GM10266 (cell line): ENCODE measurements at regions not wholly inside any gene's neighbourhood (a gene's known extent, or its start where the extent isn't known, plus 50 kb on each side); places are given as distances from the start of the nearest gene placed in this dataset.

Experiments used
- DNase-seq: peaks from one replicate; pipeline ENCODE4 v3.0.0; 2012; ENCODE audit errors: extremely low spot score
- CTCF ChIP-seq: IDR thresholded peaks from 2 replicates; pipeline ENCODE4 v1.5.1; 2012; ENCODE audit warnings: mild to moderate bottlenecking, low read depth; ENCODE audit not compliant: control insufficient read depth, insufficient read depth; ENCODE audit errors: missing control alignments

DNA sequence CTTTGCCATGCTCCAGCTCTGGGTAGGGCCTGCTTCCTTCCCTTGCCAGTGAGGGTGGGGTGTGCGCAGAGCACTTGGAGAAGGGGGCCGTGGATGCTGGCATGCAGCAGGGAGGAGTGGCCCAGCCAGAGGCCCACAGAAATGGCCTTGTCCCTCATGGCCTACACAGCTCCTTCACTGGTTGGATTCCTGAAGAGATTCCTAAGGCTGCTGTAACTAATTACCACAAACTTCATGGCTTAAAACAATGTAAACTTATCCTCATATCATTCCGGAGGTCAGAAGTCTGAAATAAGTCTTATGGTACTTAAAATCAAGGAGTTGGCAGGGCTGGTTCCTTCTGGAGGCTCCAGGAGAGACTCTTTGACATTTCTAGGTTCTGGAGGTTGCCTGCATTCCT, 195.2 kb downstream of the GLI2 start:
- no peak for TF ChIP-seq CTCF
- DNase-seq, result no peak

GRCh38 chr2:120932472-120932871, 196.8 kb downstream of the GLI2 start:
- DNase-seq, result no peak
- no peak for TF ChIP-seq CTCF

DNA sequence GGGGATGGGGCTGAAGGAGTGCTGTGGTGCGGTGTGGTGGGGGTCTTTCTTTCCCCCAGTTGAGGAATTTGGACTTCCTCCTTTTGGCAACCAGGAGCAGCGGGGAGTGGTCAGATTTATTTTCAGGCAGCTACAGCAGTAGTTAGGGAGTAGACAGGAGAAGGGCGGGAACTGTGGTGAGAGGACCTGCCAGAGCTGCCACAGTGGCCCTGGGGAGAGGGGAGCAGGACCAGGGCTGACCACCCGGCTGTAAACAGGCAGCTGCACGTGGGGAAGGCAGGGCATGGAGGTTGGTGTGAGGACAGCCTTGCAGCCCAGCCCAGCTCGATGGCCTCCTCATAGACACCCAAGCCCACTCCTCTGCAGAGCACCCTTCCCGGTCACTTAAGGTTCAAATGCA, 197.2 kb downstream of the GLI2 start:
- DNase-seq, result no peak
- no peak for TF ChIP-seq CTCF

GRCh38 chr2:120933693-120934573, 198.3 kb downstream of the GLI2 start:
- TF ChIP-seq CTCF, result no peak
- DNase-seq, result no peak

DNA sequence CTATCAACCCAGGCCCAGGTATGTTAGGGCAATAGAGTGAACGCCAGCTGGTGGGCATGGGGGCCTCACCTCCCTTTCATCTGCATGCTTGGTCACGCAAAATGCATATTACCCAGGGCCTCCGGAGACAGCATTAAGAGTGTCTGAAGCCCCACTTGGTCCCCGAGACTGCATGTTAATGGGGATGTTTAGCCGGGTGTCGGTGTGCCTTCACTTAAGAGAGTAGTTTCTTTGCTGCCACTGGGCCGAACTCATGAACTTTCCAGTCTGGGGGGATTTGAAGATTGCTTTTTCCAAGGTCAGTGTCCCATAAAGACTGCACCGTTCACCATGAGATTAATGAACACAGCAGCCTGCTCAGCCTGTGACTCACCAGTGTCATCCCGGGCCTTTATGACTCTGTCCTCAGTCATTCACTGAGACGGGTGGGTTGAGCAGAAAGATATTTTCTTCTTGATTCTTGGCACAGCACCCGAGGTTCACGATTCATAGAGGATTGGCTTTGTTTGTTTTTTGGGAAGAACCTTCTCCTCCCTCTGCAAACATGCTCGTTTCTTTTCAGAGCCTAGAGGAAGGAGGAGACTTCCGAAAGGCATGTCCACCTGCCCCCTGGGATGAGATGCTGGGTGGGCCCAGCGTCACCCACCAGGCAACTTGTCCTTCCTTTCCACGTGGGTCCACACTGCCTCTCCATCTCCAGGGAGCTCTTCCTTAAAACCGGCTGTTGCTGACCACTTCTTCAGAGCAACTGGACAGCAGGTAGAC, 199.1 kb downstream of the GLI2 start:
- no peak for TF ChIP-seq CTCF
- no peak for DNase-seq

- DNase-seq, result no peak
- TF ChIP-seq CTCF, result no peak
These were observed 200.0 kb downstream of the GLI2 start for GRCh38 chr2:120935339-120936313.
